C4-2B (cell line): ENCODE measurements at regions not wholly inside any gene's neighbourhood (a gene's known extent, or its start where the extent isn't known, plus 50 kb on each side); places are given as distances from the start of the nearest gene placed in this dataset.

Experiments used
- ZFX ChIP-seq: fragments of 450-650 bp; IDR thresholded peaks from 2 replicates; pipeline ENCODE4 v1.6.1; 2017
- TF ChIP-seq, protein P1 (sequence below): fragments of 450-650 bp; conservative IDR thresholded peaks from 2 replicates; pipeline ENCODE4 v1.5.1; 2017; ENCODE audit warnings: mild to moderate bottlenecking

GRCh38 chr6:8492536-8493133 lies 57.3 kb upstream of the SLC35B3 start:
- TF ChIP-seq, protein P1, sequence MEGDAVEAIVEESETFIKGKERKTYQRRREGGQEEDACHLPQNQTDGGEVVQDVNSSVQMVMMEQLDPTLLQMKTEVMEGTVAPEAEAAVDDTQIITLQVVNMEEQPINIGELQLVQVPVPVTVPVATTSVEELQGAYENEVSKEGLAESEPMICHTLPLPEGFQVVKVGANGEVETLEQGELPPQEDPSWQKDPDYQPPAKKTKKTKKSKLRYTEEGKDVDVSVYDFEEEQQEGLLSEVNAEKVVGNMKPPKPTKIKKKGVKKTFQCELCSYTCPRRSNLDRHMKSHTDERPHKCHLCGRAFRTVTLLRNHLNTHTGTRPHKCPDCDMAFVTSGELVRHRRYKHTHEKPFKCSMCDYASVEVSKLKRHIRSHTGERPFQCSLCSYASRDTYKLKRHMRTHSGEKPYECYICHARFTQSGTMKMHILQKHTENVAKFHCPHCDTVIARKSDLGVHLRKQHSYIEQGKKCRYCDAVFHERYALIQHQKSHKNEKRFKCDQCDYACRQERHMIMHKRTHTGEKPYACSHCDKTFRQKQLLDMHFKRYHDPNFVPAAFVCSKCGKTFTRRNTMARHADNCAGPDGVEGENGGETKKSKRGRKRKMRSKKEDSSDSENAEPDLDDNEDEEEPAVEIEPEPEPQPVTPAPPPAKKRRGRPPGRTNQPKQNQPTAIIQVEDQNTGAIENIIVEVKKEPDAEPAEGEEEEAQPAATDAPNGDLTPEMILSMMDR: no peak
- TF ChIP-seq ZFX: no peak
